ENCODE measurements at regions not wholly inside any gene's neighbourhood (a gene's known extent, or its start where the extent isn't known, plus 50 kb on each side); places are given as distances from the start of the nearest gene placed in this dataset.

- Mint-ChIP-seq H3K9me3 (ENCODE audit: low read depth) (peaks cover 27% of the 10 kb centered on the region), H3K4me3 (ENCODE audit: unreplicated experiment) (no peak overlapping the region), H3K27me3 (ENCODE audit: low read depth) (peaks cover 22% of the 10 kb centered on the region), H3K27ac (ENCODE audit: unreplicated experiment) (no peak overlapping the region), H3K4me1 (ENCODE audit: low read depth) (no peaks in the 10 kb centered on the region), H3K36me3 (ENCODE audit: low read depth) (no peaks in the 10 kb centered on the region)
- TF ChIP-seq CTCF (IDR thresholded peaks at IDR 0.05): no peak
- DNase-seq (ENCODE audit: low spot score): no peak
These were observed 240.7 kb downstream of the COX18 start for GRCh38 chr4:72828864-72829263.

- TF ChIP-seq CTCF (IDR thresholded peaks at IDR 0.05): no peak
- no peak for DNase-seq (ENCODE audit: low spot score)
- Mint-ChIP-seq H3K4me1 (ENCODE audit: low read depth) (no peaks in the 10 kb centered on the region), H3K27ac (ENCODE audit: unreplicated experiment) (no peak overlapping the region), H3K4me3 (ENCODE audit: unreplicated experiment) (no peak overlapping the region), H3K36me3 (ENCODE audit: low read depth) (no peaks in the 10 kb centered on the region), H3K9me3 (ENCODE audit: low read depth) (peaks cover 22% of the 10 kb centered on the region), H3K27me3 (ENCODE audit: low read depth) (peaks cover 22% of the 10 kb centered on the region)
These were observed 241.5 kb downstream of the COX18 start for GRCh38 chr4:72827968-72828367.

GRCh38 chr4:72820107-72820506, 249.4 kb downstream of the COX18 start:
- Mint-ChIP-seq H3K9me3 (ENCODE audit: low read depth) (peaks cover 3% of the 10 kb centered on the region), H3K27ac (ENCODE audit: unreplicated experiment) (no peak overlapping the region), H3K4me1 (ENCODE audit: low read depth) (peaks cover 9% of the 10 kb centered on the region), H3K27me3 (ENCODE audit: low read depth) (peaks cover 22% of the 10 kb centered on the region), H3K4me3 (ENCODE audit: unreplicated experiment) (no peak overlapping the region), H3K36me3 (ENCODE audit: low read depth) (no peaks in the 10 kb centered on the region)
- TF ChIP-seq CTCF (IDR thresholded peaks at IDR 0.05): no peak
- no peak for DNase-seq (ENCODE audit: low spot score)

- Mint-ChIP-seq H3K36me3 (ENCODE audit: low read depth) (no peaks in the 10 kb centered on the region), H3K4me1 (ENCODE audit: low read depth) (peaks cover 9% of the 10 kb centered on the region), H3K27me3 (ENCODE audit: low read depth) (peaks cover 16% of the 10 kb centered on the region), H3K4me3 (ENCODE audit: unreplicated experiment) (no peak overlapping the region), H3K9me3 (ENCODE audit: low read depth) (peaks cover 5% of the 10 kb centered on the region), H3K27ac (ENCODE audit: unreplicated experiment) (no peak overlapping the region)
- no peak for TF ChIP-seq CTCF (IDR thresholded peaks at IDR 0.05)
- DNase-seq (ENCODE audit: low spot score): no peak
These were observed 248.0 kb upstream of the ADAMTS3 start for GRCh38 chr4:72817012-72817411.

GRCh38 chr4:72814241-72814640, 245.2 kb upstream of the ADAMTS3 start:
- no peak for TF ChIP-seq CTCF (IDR thresholded peaks at IDR 0.05)
- no peak overlapping the region for H3K27ac Mint-ChIP-seq (ENCODE audit: unreplicated experiment)

More at GRCh38 chr4:72814241-72814640, 245.2 kb upstream of the ADAMTS3 start:
- Mint-ChIP-seq H3K9me3 (ENCODE audit: low read depth) (peaks cover 8% of the 10 kb centered on the region), H3K36me3 (ENCODE audit: low read depth) (peaks cover 2% of the 10 kb centered on the region), H3K4me1 (ENCODE audit: low read depth) (peaks cover 9% of the 10 kb centered on the region), H3K4me3 (ENCODE audit: unreplicated experiment) (no peak overlapping the region), H3K27me3 (ENCODE audit: low read depth) (peaks cover 8% of the 10 kb centered on the region)
- DNase-seq (ENCODE audit: low spot score): no peak

Data from chondrocyte (in vitro differentiated cells).